ENCODE measurements at regions not wholly inside any gene's neighbourhood (a gene's known extent, or its start where the extent isn't known, plus 50 kb on each side); places are given as distances from the start of the nearest gene placed in this dataset.
A peak's percentile ranks its signal among the peaks of the same experiment; 100 is the strongest.

DNA sequence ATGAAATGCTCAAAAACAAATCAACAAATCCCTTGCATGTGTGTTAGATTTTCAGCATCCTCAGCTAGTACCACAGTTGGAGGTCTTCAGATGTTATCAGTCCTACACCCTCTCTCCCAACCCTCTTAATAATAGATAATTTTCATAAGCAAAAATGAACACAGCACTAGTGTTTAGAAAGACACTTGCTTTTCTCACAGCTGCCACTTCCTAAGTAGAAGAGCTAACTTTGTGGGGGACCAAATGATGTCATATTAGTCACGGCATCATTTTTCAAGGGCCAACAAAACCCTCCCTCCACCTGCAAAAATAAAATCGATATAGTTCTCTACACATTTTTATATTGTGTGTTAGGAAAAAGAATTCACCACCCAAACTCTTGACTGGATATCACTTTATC lies 163.5 kb upstream of the GYPA start:
- no peak for DNase-seq

DNA sequence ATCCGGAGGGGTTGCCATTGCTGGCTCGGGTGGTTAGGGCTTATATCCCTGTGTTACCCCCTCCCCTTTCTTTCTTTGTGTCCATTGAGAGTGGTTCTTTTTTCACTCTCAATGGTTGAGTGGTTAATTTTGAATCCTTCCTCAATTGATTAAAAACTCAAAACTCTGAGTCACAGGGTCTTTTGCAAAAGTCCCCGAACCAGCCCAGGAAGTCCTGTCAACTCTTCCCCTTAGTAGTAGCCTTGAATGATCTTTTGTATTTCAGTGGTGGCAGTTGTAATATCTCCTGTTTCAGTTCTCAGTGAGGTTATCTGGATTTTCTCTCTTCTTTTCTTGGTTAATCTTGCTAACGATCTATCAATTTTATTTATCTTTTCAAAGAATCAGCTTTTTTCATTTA lies 170.0 kb upstream of the GYPA start:
- no peak for DNase-seq

- no peak for DNase-seq
Observed at GRCh38 chr4:144313370-144313769, 172.9 kb upstream of the GYPA start.

- DNase-seq: no peak
Observed at GRCh38 chr4:144316869-144317268, 176.4 kb upstream of the GYPA start.

DNA sequence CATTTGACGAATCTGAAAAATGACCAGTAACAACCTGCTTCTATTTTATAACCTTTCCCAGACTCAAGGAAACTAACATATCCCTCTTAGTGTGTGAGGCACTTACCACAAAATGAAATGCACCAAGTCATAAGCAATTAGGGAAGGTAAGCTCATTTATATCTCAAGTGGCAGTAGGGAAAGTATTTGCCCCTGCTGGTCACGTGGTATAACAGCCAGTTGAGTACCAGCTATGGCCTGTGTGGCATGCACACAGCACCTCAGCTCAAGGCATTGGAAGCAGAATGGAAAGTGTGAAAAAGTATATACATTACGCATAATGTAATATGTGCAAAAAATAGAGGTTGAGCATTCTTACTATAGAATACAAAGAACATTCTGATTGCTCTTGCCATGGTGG lies 178.3 kb upstream of the GYPA start:
- no peak for DNase-seq

- no peak for DNase-seq
Observed at GRCh38 chr4:144336633-144337032, 196.1 kb upstream of the GYPA start.

GRCh38 chr4:144338148-144338547 lies 197.6 kb upstream of the GYPA start:
- DNase-seq: peak in 1 of 2 donors; percentile 22

DNA sequence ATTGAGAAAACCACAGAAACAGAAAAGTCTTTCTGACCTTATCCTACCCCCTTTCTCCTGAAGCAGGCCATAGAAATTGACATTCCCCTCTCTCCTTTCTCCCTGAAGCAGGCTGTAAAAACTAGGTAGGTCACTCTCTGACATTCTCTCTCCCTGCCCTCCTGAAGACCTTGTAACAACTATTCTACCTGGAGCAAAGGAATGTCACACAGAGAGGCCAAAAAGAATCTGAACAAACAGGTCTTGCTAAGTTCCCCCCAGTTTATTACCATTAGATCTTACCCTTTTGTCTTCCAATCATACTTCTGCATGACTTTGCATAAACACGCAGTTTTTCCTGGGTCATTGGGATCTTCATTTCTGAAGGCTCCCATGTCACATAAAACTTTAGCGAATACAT lies 198.3 kb upstream of the GYPA start:
- DNase-seq: no peak

DNA sequence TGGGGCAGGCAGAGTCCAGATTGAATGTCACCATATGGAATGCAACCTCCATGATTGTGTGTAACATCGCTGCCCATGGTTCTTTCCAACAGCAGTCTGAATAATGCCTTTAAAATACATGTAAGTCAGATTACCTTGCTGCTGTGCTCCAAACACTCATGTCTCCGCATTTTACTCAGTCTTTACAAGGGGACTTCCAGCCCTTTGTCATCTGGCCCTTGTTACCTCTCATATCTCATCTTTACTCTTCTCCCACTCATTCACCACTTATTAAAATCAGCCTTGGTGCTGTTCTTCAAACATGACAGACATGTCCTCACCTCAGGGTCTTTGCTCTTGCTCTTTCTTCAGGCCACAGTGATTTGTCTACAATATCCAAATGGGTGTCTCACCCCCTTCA lies 200.4 kb upstream of the GYPA start:
- DNase-seq: no peak

GRCh38 chr4:144342949-144343760 lies 202.6 kb upstream of the GYPA start:
- no peak for DNase-seq

DNA sequence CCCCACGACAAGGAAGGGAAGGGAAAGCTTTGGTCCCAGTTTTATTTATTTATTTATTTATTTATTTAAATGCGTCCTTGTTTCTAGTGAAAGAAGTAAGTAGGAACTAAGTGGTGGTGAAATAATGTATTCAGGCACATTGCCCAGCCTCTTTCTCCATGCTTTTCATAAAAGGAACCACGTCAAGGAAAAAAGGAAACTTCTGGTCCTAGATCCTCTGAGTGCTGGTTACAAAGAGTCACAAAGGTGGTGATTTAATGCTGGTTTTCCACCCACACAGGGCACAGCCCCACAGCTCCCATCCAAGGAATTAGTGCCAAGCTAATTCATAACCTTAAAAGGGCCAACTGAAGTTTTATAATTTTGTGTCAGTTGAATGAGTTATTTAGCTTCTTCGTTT lies 206.6 kb upstream of the GYPA start:
- no peak for DNase-seq

- DNase-seq: no peak
Observed at GRCh38 chr4:144350706-144351105, 210.2 kb upstream of the GYPA start.

DNA sequence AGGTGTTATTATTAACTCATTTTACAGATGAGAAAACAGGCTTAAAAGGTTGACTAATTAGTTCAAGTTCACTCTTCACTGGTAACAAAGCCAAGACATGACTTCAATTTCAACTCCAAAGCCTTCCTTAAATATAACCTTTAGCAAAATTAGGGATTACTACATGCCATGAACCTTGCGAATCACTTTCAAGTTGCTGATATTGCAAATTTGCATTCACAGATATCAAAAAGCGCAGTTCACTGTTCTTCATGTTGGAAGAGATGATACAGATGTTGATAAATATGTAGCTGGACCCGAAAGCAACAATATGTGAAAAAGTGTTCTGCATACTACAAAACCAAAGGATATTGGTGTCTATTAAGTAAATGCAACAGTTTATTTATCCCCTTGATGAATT lies 210.8 kb upstream of the GYPA start:
- DNase-seq: no peak

DNA sequence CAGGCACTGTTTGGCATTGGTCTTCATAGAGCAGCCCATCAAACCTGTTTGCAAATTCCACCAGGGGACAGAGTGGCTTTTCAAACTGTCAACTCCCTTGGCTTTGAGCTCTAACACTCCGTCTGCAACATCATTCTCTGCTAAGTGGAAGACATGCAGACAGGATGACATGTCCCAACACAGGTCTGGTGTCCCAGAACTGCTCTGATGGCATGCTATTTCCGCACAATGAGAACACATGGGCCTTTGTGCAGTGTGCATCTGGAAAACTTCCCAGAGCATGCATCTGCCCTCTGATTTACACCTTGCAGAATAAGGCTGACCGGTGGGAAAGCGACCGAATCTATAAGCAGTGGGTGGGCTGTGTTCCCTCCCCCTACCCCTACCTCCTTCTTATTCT lies 212.8 kb upstream of the GYPA start:
- DNase-seq: no peak

GRCh38 chr4:144355811-144356757 lies 215.6 kb upstream of the GYPA start:
- DNase-seq: peak; percentile 6 to 9

DNA sequence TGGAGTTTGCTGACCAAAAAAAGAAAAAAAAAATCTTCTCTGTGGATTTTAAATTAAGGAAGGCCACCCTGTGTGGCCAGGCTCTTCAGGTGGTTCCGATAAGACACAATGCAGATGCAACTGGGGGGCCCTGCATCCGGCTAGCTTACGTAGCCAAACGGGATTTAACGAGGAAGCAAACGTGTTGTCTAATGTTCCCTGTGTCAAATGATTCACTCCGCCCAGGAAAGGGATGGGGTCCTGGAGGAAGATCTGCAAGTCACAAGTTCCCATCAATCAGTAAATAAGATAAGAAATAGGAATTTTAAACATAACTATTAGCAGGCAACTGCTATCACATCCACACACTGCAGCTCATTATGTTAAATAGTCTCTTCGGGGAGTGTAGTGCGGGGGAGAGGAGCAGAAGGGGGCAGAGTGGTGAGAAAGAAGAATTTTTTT lies 216.4 kb upstream of the GYPA start:
- DNase-seq: no peak

DNA sequence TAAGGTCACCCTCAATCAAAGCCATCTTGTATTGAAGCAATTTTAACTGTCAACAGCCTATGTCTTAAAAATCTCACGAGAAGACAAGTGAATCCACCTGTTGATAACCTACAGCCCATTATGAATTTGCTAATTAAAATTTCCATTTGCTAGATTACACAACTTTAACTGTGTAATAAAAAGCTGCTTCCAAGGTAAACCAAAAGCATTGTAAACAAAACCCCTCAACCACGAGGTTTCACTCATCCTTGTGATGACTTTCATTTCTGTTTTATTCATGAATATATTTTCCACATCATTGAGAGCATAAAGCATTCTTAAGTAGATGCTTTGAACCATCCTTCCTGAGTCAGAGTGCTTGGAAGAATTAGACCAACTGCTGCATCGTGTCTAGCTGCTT lies 217.5 kb upstream of the GYPA start:
- no peak for DNase-seq

GRCh38 chr4:144360146-144360793 lies 219.8 kb upstream of the GYPA start:
- DNase-seq: no peak

DNA sequence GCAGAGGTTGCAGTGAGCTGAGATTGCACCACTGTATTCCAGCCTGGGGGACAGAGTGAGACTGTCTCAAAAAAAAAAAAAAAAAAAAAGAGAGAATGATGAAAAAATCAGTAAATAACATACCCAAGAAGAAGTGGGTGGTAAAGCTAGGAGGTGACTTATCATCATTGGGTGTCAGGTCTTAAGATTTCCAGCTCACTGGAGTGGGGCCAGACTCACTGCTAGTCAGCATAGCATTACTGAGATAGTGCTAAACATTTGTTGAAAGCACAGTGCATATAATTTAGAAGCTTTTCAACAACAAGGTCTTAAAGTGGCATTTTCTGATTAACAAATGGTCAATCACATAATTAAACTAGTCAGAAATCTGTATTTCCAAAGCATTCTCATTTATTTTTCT lies 221.8 kb upstream of the GYPA start:
- no peak for DNase-seq

- DNase-seq: no peak
Observed at GRCh38 chr4:144363890-144364289, 223.4 kb upstream of the GYPA start.

GRCh38 chr4:144366425-144366824 lies 225.9 kb upstream of the GYPA start:
- DNase-seq: no peak

GRCh38 chr4:144371485-144371884 lies 231.0 kb upstream of the GYPA start:
- no peak for DNase-seq

- no peak for DNase-seq
Observed at GRCh38 chr4:144374065-144374464, 233.5 kb upstream of the GYPA start.

GRCh38 chr4:144376866-144377265 lies 236.3 kb upstream of the GYPA start:
- DNase-seq: no peak

All from bone marrow (tissue), 2 donors.